Esophagus muscularis mucosa (tissue), 3 donors: ENCODE measurements at regions not wholly inside any gene's neighbourhood (a gene's known extent, or its start where the extent isn't known, plus 50 kb on each side); places are given as distances from the start of the nearest gene placed in this dataset.

ENCODE experiments used
- CTCF ChIP-seq, 3 experiments: fragments of 200-600 bp in 2 of 3; fragments of 450-650 bp in 1 of 3; sonication (generic) in 2 of 3; IDR thresholded peaks; one replicate each; pipeline ENCODE4 v1.5.1; 2017 to 2019; ENCODE audit warnings: antibody characterized with exemption in 3 of 3, mild to moderate bottlenecking in 2 of 3, moderate library complexity in 1 of 3
- EP300 ChIP-seq: sonication (generic); formaldehyde crosslinking; IDR thresholded peaks from one replicate; pipeline ENCODE4 v1.6.1; 2017; ENCODE audit warnings: antibody characterized with exemption

- TF ChIP-seq EP300: no peak
- no peak for TF ChIP-seq CTCF (IDR thresholded peaks at IDR 0.05)
Observed at GRCh38 chr5:103910786-103911185, 348.2 kb upstream of the NUDT12 start.
